H1 (cell line): ENCODE measurements at regions not wholly inside any gene's neighbourhood (a gene's known extent, or its start where the extent isn't known, plus 50 kb on each side); places are given as distances from the start of the nearest gene placed in this dataset.

Experiments used
- CTCF ChIA-PET: fragments of 300-600 bp; sonication (Branson Sonifier 250); formaldehyde crosslinking; loops from one replicate; lab custom pipeline; 2021; ENCODE audit not compliant: partially characterized antibody; lab: Charles Lee
- POLR2A ChIA-PET: fragments of 300-600 bp; sonication (Branson Sonifier 250); formaldehyde crosslinking; loops from one replicate; lab custom pipeline; 2021; ENCODE audit warnings: inconsistent platforms; ENCODE audit not compliant: partially characterized antibody; lab: Charles Lee
- DNase-seq, 2 experiments: peaks; one replicate each; pipeline versions ENCODE4 v3.0.0 to v3.0.0-alpha.2; 2010 to 2022; ENCODE audit warnings: low spot score in 2 of 2, low read depth in 1 of 2, mixed read lengths in 1 of 2
- FAIRE-seq: peaks from 2 replicates; lab custom pipeline; 2011; peaks lifted over from hg19 to GRCh38; lab: Jason Lieb, UNC
- H2AFZ ChIP-seq: 2 replicates; pipeline ENCODE4 v1.8.1; 2012; ENCODE audit warnings: low read length, inconsistent platforms
- H2AK5ac ChIP-seq: 2 replicates; pipeline ENCODE4 v1.6.1; 2013; ENCODE audit warnings: low read depth, low read length
- H2BK120ac ChIP-seq: replicated peaks from 2 replicates; pipeline ENCODE3; 2013; ENCODE audit warnings: low read depth, low read length, inconsistent platforms
- H2BK12ac ChIP-seq: 2 replicates; pipeline ENCODE4 v1.6.1; 2013; ENCODE audit warnings: low read depth, low read length
- H2BK15ac ChIP-seq: 2 replicates; pipeline ENCODE4 v1.6.1; 2013; ENCODE audit warnings: low read length
- H2BK20ac ChIP-seq: 2 replicates; pipeline ENCODE4 v1.6.1; 2013; ENCODE audit warnings: low read length
- H2BK5ac ChIP-seq: 2 replicates; pipeline ENCODE4 v1.6.1; 2013; ENCODE audit warnings: low read depth, low read length
- H3K14ac ChIP-seq: 2 replicates; pipeline ENCODE4 v1.6.1; 2013; ENCODE audit warnings: inconsistent platforms; ENCODE audit not compliant: insufficient read length
- H3K18ac ChIP-seq: 2 replicates; pipeline ENCODE4 v1.6.1; 2013; ENCODE audit warnings: low read length; ENCODE audit errors: extremely low read depth
- H3K23ac ChIP-seq: 2 replicates; pipeline ENCODE4 v1.6.1; 2013; ENCODE audit warnings: inconsistent platforms; ENCODE audit not compliant: insufficient read length
- H3K23me2 ChIP-seq: 2 replicates; pipeline ENCODE4 v1.6.1; 2013; ENCODE audit warnings: low read depth, low read length
- H3K27ac ChIP-seq: 2 replicates; pipeline ENCODE4 v1.6.1; 2011; ENCODE audit warnings: low read depth, low read length, inconsistent platforms
- H3K27me3 ChIP-seq, 4 experiments: replicated peaks in 1 of 4; 1 replicate in 1 of 4; 2 replicates in 3 of 4; pipeline versions ENCODE4 v1.6.1 to v1.8.1; 2011 to 2013; ENCODE audit warnings: low read length in 3 of 4, mild to moderate bottlenecking in 3 of 4, inconsistent platforms in 2 of 4, mixed read lengths in 2 of 4, moderate library complexity in 1 of 4; ENCODE audit not compliant: control insufficient read depth in 3 of 4, insufficient read depth in 3 of 4; ENCODE audit errors: extremely low read depth in 1 of 4
- H3K36me3 ChIP-seq, 4 experiments: 2 replicates each; pipeline versions ENCODE4 v1.6.1 to v1.8.1; 2011 to 2013; ENCODE audit warnings: mild to moderate bottlenecking in 4 of 4, low read length in 3 of 4, moderate library complexity in 2 of 4, control low read depth in 1 of 4, inconsistent platforms in 1 of 4; ENCODE audit not compliant: insufficient read depth in 4 of 4, control insufficient read depth in 2 of 4
- H3K4ac ChIP-seq: replicated peaks from 2 replicates; pipeline ENCODE3; 2013; ENCODE audit warnings: low read length, low read depth, mixed read lengths, inconsistent platforms; ENCODE audit not compliant: insufficient read length
- H3K4me1 ChIP-seq, 4 experiments: replicated peaks in 1 of 4; 1 replicate in 1 of 4; 2 replicates in 3 of 4; pipeline versions ENCODE4 v1.6.1 to v1.8.1; 2011 to 2013; ENCODE audit warnings: low read length in 3 of 4, inconsistent platforms in 2 of 4, mixed read lengths in 1 of 4; ENCODE audit not compliant: insufficient read depth in 4 of 4, control insufficient read depth in 3 of 4
- H3K4me2 ChIP-seq, 2 experiments: 2 replicates each; pipeline versions ENCODE4 v1.6.1 to v1.8.1; 2011 to 2013; ENCODE audit warnings: low read depth in 2 of 2, low read length in 2 of 2, control low read depth in 1 of 2, inconsistent platforms in 1 of 2, mild to moderate bottlenecking in 1 of 2; ENCODE audit not compliant: insufficient read depth in 1 of 2
- H3K4me3 ChIP-seq, 4 experiments: fragments of 200-600, 300-600 bp in 1 of 4; sonication (generic), shearing (Covaris generic), sonication (Bioruptor Twin) in 1 of 4; 2 replicates each; pipeline versions ENCODE4 v1.5.1 to v1.8.1; 2011 to 2016; ENCODE audit warnings: low read length in 4 of 4, low read depth in 3 of 4, control low read depth in 2 of 4, inconsistent platforms in 2 of 4, mild to moderate bottlenecking in 2 of 4, mixed read lengths in 1 of 4, moderate library complexity in 1 of 4; ENCODE audit not compliant: insufficient read depth in 2 of 4; ENCODE audit errors: extremely low read depth in 1 of 4
- H3K56ac ChIP-seq: replicated peaks from 2 replicates; pipeline ENCODE3; 2013; ENCODE audit warnings: low read depth, mild to moderate bottlenecking, mixed read lengths, low read length, inconsistent platforms; ENCODE audit not compliant: insufficient read length
- H3K79me1 ChIP-seq: 2 replicates; pipeline ENCODE4 v1.6.1; 2013; ENCODE audit warnings: low read depth, low read length, control low read depth
- H3K79me2 ChIP-seq, 2 experiments: 2 replicates each; pipeline versions ENCODE4 v1.6.1 to v1.8.1; 2012 to 2013; ENCODE audit warnings: low read length in 2 of 2, mild to moderate bottlenecking in 2 of 2, inconsistent platforms in 1 of 2; ENCODE audit not compliant: insufficient read depth in 2 of 2, control insufficient read depth in 1 of 2
- H3K9ac ChIP-seq, 4 experiments: replicated peaks in 1 of 4; 1 replicate in 1 of 4; 2 replicates in 3 of 4; pipeline versions ENCODE4 v1.6.1 to v1.8.1; 2011 to 2013; ENCODE audit warnings: low read depth in 3 of 4, low read length in 3 of 4, control low read depth in 2 of 4, mild to moderate bottlenecking in 2 of 4, moderate library complexity in 2 of 4, inconsistent platforms in 1 of 4; ENCODE audit errors: extremely low read depth in 1 of 4
- H3K9me3 ChIP-seq, 2 experiments: 2 replicates each; pipeline versions ENCODE4 v1.6.1 to v1.8.1; 2012 to 2013; ENCODE audit warnings: mild to moderate bottlenecking in 2 of 2, moderate library complexity in 2 of 2, control low read depth in 1 of 2, inconsistent platforms in 1 of 2, low read depth in 1 of 2, low read length in 1 of 2, mixed read lengths in 1 of 2; ENCODE audit not compliant: insufficient read depth in 2 of 2
- H4K20me1 ChIP-seq, 2 experiments: replicated peaks in 1 of 2; 2 replicates each; pipeline versions ENCODE3 to v1.8.1; 2011 to 2013; ENCODE audit warnings: inconsistent platforms in 2 of 2, low read length in 2 of 2, mild to moderate bottlenecking in 1 of 2; ENCODE audit not compliant: insufficient read depth in 2 of 2, control insufficient read depth in 1 of 2
- H4K5ac ChIP-seq: 2 replicates; pipeline ENCODE4 v1.6.1; 2013; ENCODE audit warnings: low read length, low read depth, mixed read lengths, inconsistent platforms; ENCODE audit not compliant: insufficient read length
- H4K8ac ChIP-seq: 2 replicates; pipeline ENCODE4 v1.8.0; 2013; ENCODE audit warnings: mild to moderate bottlenecking, moderate library complexity, low read length, inconsistent platforms; ENCODE audit not compliant: insufficient read depth; ENCODE audit errors: extremely low read depth
- H4K91ac ChIP-seq: replicated peaks from 2 replicates; pipeline ENCODE3; 2013; ENCODE audit warnings: low read length, mixed read lengths, inconsistent platforms; ENCODE audit not compliant: insufficient read length
- JUN ChIP-seq: IDR thresholded peaks from 2 replicates; pipeline ENCODE4 v1.6.1; 2011; ENCODE audit warnings: low read depth, mild to moderate bottlenecking, improper control_type of control experiment, low read length
- KDM5A ChIP-seq: fragments of 200-600 bp; IDR thresholded peaks from 2 replicates; pipeline ENCODE4 v1.7.1; 2012; ENCODE audit warnings: mild to moderate bottlenecking, low read length, inconsistent platforms, mixed read lengths
- SIX5 ChIP-seq: IDR thresholded peaks from 2 replicates; pipeline ENCODE4 v1.6.1; 2011; ENCODE audit warnings: mild to moderate bottlenecking, low read depth, low read length
- SRF ChIP-seq: IDR thresholded peaks from 2 replicates; pipeline ENCODE4 v1.6.1; 2011; ENCODE audit warnings: mild to moderate bottlenecking, low read depth, low read length, moderate library complexity
- WGBS, 2 experiments: shearing (Covaris generic) in 1 of 2; methylation state at CpG; one replicate each; pipeline versions ENCODE4 v1.1.6 to v1.1.7; 2013 to 2015; ENCODE audit warnings: low lambda C conversion rate in 2 of 2, mixed read lengths in 2 of 2, inconsistent platforms in 1 of 2, low coverage in 1 of 2, missing lambda C conversion rate in 1 of 2; ENCODE audit not compliant: insufficient replicate concordance in 2 of 2, insufficient coverage in 1 of 2, insufficient read length in 1 of 2; ENCODE audit errors: extremely low coverage in 1 of 2, missing lambda C conversion rate in 1 of 2; 5-methylcytosine and 5-hydroxymethylcytosine counted together

- no peak overlapping the region for H2BK15ac ChIP-seq
- H3K18ac ChIP-seq, result no peak overlapping the region
- H3K23ac ChIP-seq, result no peak overlapping the region
- peaks cover 0 to 3% (median under 1%) of the 10 kb centered on the region in 4 experiments; a peak in 1 of 7 replicates for H3K4me1 ChIP-seq
- H2AK5ac ChIP-seq, result no peak overlapping the region
- no peaks in the 10 kb centered on the region for H4K20me1 ChIP-seq
- no peak for TF ChIP-seq KDM5A
- TF ChIP-seq JUN, result no peak
- no peak for TF ChIP-seq SIX5
- no peak for TF ChIP-seq SRF
- TF ChIP-seq, all 59 proteins: peak for 0
- H4K8ac ChIP-seq, result no peak overlapping the region
- H2AFZ ChIP-seq, result no peak overlapping the region
- FAIRE-seq, result no peak
- DNase-seq, result no peak
- H3K4me3 ChIP-seq, result no peak overlapping the region
- H2BK120ac ChIP-seq, result no peak overlapping the region
- no peak overlapping the region for H3K4ac ChIP-seq
- H2BK5ac ChIP-seq, result no peak overlapping the region
- H3K79me1 ChIP-seq, result no peaks in the 10 kb centered on the region
- H3K36me3 ChIP-seq, result no peaks in the 10 kb centered on the region
- no peak overlapping the region for H2BK12ac ChIP-seq
- H4K5ac ChIP-seq, result no peak overlapping the region
- no peak overlapping the region for H3K9ac ChIP-seq
- H3K23me2 ChIP-seq, result no peaks in the 10 kb centered on the region
- peaks cover 5 to 19% (median 17%) of the 10 kb centered on the region in 4 experiments; a peak in 6 of 7 replicates for H3K27me3 ChIP-seq
- H3K79me2 ChIP-seq, result no peaks in the 10 kb centered on the region
- WGBS, 2 experiments, result 69% methylated on average over 4 of the region's 4 CpGs; no CpG with 5 or more reads in 1 of the 2 experiments
- H3K9me3 ChIP-seq, result no peaks in the 10 kb centered on the region; a peak in 1 of 4 replicates
- H4K91ac ChIP-seq, result no peak overlapping the region
- no peak overlapping the region for H3K14ac ChIP-seq
- no peak overlapping the region for H3K27ac ChIP-seq
- ChIA-PET POLR2A (no interaction called here), CTCF (interaction anchor here (0.6 to 9.9 kb wide), 5 partner anchors 11 to 524 kb away, joined by 3 to 123 read pairs (median 9); no protein-coding TSS in a partner anchor)
- H2BK20ac ChIP-seq, result no peak overlapping the region
- no peak overlapping the region for H3K56ac ChIP-seq
- H3K4me2 ChIP-seq, result no peak overlapping the region
These were observed 395.2 kb downstream of the MTX2 start for GRCh38 chr2:176664478-176664877.
